ENCODE measurements at regions not wholly inside any gene's neighbourhood (a gene's known extent, or its start where the extent isn't known, plus 50 kb on each side); places are given as distances from the start of the nearest gene placed in this dataset.

DNA sequence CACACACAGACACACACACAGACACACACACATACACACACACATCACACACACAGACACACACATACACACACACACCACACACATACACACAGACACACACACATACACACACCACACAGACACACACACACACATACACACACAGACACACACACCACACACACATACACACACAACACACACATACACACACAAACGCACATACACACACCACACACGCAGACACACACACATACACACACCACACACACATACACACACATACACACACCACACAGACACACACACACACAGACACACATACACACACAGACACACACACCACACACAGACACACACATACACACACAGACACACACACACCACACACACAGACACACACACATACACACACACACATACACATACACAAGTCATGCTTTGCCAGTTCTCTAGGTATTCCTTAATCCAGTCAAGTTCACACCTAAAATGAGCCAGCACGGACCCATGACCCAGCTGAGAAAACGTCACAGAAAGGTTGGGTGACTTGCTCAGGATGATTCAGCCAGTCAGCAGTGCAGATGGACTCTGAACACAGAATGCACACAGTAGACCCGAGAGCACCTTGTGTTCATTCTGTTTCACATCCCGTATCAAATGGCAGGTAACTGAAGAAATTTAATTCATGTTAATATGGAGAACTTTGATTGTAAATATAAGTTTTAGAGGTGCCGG, 746.4 kb downstream of the MTRR start:
- TF ChIP-seq, protein P1, sequence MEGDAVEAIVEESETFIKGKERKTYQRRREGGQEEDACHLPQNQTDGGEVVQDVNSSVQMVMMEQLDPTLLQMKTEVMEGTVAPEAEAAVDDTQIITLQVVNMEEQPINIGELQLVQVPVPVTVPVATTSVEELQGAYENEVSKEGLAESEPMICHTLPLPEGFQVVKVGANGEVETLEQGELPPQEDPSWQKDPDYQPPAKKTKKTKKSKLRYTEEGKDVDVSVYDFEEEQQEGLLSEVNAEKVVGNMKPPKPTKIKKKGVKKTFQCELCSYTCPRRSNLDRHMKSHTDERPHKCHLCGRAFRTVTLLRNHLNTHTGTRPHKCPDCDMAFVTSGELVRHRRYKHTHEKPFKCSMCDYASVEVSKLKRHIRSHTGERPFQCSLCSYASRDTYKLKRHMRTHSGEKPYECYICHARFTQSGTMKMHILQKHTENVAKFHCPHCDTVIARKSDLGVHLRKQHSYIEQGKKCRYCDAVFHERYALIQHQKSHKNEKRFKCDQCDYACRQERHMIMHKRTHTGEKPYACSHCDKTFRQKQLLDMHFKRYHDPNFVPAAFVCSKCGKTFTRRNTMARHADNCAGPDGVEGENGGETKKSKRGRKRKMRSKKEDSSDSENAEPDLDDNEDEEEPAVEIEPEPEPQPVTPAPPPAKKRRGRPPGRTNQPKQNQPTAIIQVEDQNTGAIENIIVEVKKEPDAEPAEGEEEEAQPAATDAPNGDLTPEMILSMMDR (IDR thresholded peaks at IDR 0.05) = no peak
- TF ChIP-seq POLR2A (IDR thresholded peaks at IDR 0.05) = no peak

Measured in heart left ventricle (tissue), 13 donors.